OCI-LY7 (cell line): ENCODE measurements at regions not wholly inside any gene's neighbourhood (a gene's known extent, or its start where the extent isn't known, plus 50 kb on each side); places are given as distances from the start of the nearest gene placed in this dataset.

ENCODE experiments used
- EZH2phosphoT487 ChIP-seq: fragments of 200-600 bp; sonication (generic); IDR thresholded peaks from 2 replicates; pipeline ENCODE4 v1.6.1; 2018; ENCODE audit warnings: low read depth, borderline replicate concordance, mild to moderate bottlenecking, mixed run types, antibody characterized with exemption, low read length, moderate library complexity, mixed read lengths
- TF ChIP-seq, protein P1 (sequence below): fragments of 200-600 bp; sonication (generic); conservative IDR thresholded peaks from 2 replicates; pipeline ENCODE4 v1.5.1; 2014; ENCODE audit warnings: mild to moderate bottlenecking, antibody characterized with exemption, low read length, moderate library complexity, mixed read lengths

DNA sequence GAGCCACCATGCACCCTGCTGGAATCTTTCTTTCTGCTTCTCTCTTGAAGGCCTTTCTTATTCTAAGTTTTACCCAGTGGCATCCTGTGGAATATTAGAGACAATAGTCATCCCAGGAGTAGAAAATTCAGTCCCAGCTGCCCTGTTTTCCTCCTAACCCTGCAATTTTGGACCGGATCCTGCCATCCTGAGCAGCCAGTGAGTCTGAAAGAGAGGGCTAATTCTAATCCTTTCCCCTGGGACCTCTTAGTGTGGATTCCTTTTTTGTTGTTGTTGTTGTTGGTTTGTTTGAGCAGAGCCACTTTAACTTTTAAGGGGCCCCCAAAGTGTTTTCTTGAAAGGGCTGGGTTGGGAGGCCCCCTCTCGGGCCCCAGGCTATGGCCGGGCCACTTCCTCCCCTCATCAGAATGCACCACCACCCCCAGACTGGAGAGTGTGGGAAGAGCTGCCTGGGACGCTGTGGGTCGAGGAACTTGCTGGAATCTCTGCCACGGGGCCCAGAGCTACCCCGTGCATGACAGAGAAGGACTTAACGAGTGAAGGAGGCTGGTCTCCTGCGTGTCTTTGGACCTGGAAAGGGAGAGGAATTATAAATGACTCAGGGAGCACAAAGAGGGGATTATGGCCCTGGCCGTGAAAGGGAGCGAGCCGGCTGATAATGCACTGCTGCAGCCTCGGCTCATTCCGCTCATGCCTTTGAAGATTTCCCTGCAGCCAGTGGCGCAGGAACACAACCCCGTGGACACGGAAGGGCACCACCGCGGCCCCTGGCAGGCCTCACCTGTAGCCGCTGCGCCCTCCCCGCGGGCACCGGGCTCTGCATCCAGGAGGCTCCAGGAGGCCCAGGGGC, 81.0 kb upstream of the AKT3 start:
- TF ChIP-seq, protein P1, sequence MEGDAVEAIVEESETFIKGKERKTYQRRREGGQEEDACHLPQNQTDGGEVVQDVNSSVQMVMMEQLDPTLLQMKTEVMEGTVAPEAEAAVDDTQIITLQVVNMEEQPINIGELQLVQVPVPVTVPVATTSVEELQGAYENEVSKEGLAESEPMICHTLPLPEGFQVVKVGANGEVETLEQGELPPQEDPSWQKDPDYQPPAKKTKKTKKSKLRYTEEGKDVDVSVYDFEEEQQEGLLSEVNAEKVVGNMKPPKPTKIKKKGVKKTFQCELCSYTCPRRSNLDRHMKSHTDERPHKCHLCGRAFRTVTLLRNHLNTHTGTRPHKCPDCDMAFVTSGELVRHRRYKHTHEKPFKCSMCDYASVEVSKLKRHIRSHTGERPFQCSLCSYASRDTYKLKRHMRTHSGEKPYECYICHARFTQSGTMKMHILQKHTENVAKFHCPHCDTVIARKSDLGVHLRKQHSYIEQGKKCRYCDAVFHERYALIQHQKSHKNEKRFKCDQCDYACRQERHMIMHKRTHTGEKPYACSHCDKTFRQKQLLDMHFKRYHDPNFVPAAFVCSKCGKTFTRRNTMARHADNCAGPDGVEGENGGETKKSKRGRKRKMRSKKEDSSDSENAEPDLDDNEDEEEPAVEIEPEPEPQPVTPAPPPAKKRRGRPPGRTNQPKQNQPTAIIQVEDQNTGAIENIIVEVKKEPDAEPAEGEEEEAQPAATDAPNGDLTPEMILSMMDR: no peak
- no peak for TF ChIP-seq EZH2phosphoT487
